ENCODE measurements at regions not wholly inside any gene's neighbourhood (a gene's known extent, or its start where the extent isn't known, plus 50 kb on each side); places are given as distances from the start of the nearest gene placed in this dataset.

- intact Hi-C loops (cut with micrococcal nuclease; ENCODE audit: unreplicated experiment), result no loop called here
- H3K36me3 ChIP-seq (ENCODE audit: insufficient read depth, low read length, poor library complexity, severe bottlenecking), result no peaks in the 10 kb centered on the region
- H3K27ac ChIP-seq (ENCODE audit: low read depth, low read length, poor library complexity, severe bottlenecking), result no peak overlapping the region
- no peak overlapping the region for H3K4me3 ChIP-seq (ENCODE audit: low read depth, low read length, poor library complexity, severe bottlenecking)
- no peaks in the 10 kb centered on the region for H3K9me3 ChIP-seq (ENCODE audit: low read depth, low read length, poor library complexity, severe bottlenecking)
- no peak for DNase-seq (ENCODE audit: low spot score)
- ChIA-PET POLR2A (ENCODE audit: low non-redundant PET) (no interaction called here), CTCF (no interaction called here)
- no TSS peak for BruUV-seq (replicated peaks)
- H3K4me1 ChIP-seq (ENCODE audit: insufficient read depth, low read length, poor library complexity, severe bottlenecking), result no peaks in the 10 kb centered on the region
- no peaks in the 10 kb centered on the region for H3K27me3 ChIP-seq (replicated peaks; ENCODE audit: insufficient read depth, low read depth, low read length, poor library complexity)
- TF ChIP-seq EZH2 (IDR thresholded peaks at IDR 0.05; ENCODE audit: borderline replicate concordance, low read depth, low read length, poor library complexity, severe bottlenecking), result no peak
- TF ChIP-seq, protein P1, sequence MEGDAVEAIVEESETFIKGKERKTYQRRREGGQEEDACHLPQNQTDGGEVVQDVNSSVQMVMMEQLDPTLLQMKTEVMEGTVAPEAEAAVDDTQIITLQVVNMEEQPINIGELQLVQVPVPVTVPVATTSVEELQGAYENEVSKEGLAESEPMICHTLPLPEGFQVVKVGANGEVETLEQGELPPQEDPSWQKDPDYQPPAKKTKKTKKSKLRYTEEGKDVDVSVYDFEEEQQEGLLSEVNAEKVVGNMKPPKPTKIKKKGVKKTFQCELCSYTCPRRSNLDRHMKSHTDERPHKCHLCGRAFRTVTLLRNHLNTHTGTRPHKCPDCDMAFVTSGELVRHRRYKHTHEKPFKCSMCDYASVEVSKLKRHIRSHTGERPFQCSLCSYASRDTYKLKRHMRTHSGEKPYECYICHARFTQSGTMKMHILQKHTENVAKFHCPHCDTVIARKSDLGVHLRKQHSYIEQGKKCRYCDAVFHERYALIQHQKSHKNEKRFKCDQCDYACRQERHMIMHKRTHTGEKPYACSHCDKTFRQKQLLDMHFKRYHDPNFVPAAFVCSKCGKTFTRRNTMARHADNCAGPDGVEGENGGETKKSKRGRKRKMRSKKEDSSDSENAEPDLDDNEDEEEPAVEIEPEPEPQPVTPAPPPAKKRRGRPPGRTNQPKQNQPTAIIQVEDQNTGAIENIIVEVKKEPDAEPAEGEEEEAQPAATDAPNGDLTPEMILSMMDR (conservative IDR thresholded peaks at IDR 0.05; ENCODE audit: low read depth, low read length), result no peak
Observed at GRCh38 chr4:106425576-106425975, 57.0 kb upstream of the GIMD1 start.

DNA sequence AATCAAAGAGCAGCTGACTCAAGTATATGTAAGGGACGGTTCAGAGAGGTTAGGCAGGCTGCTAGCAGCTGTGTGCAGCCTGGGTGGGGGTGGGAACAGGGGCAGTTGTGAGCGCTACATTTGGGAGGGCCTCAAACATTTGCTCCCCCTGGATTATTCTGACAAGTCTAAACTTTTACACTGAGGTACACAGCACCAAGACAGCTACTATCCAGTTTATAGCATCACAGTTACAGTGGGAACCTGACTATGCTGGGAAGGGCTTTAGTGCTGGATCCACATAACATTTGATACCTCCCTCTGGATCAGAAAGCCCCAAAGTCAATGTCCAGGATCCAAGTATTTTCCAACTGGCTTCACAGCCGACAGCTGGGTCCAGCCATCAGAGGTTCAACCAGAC is 55.8 kb upstream of the GIMD1 start:
- BruUV-seq (replicated peaks), result no TSS peak
- Histone ChIP-seq H3K27ac (ENCODE audit: low read depth, low read length, poor library complexity, severe bottlenecking) (no peak overlapping the region), H3K4me3 (ENCODE audit: low read depth, low read length, poor library complexity, severe bottlenecking) (no peak overlapping the region), H3K4me1 (ENCODE audit: insufficient read depth, low read length, poor library complexity, severe bottlenecking) (no peaks in the 10 kb centered on the region), H3K36me3 (ENCODE audit: insufficient read depth, low read length, poor library complexity, severe bottlenecking) (no peaks in the 10 kb centered on the region), H3K27me3 (replicated peaks; ENCODE audit: insufficient read depth, low read depth, low read length, poor library complexity) (no peaks in the 10 kb centered on the region), H3K9me3 (ENCODE audit: low read depth, low read length, poor library complexity, severe bottlenecking) (no peaks in the 10 kb centered on the region)
- TF ChIP-seq, protein P1 (conservative IDR thresholded peaks at IDR 0.05; ENCODE audit: low read depth, low read length), result no peak
- no peak for TF ChIP-seq EZH2 (IDR thresholded peaks at IDR 0.05; ENCODE audit: borderline replicate concordance, low read depth, low read length, poor library complexity, severe bottlenecking)
- ChIA-PET POLR2A (ENCODE audit: low non-redundant PET) (no interaction called here), CTCF (no interaction called here)
- DNase-seq (ENCODE audit: low spot score), result no peak
- intact Hi-C loops (cut with micrococcal nuclease; ENCODE audit: unreplicated experiment), result no loop called here

GRCh38 chr4:106423791-106424190 is 55.2 kb upstream of the GIMD1 start:
- Histone ChIP-seq H3K9me3 (ENCODE audit: low read depth, low read length, poor library complexity, severe bottlenecking) (no peaks in the 10 kb centered on the region), H3K4me1 (ENCODE audit: insufficient read depth, low read length, poor library complexity, severe bottlenecking) (no peaks in the 10 kb centered on the region), H3K4me3 (ENCODE audit: low read depth, low read length, poor library complexity, severe bottlenecking) (no peak overlapping the region), H3K36me3 (ENCODE audit: insufficient read depth, low read length, poor library complexity, severe bottlenecking) (no peaks in the 10 kb centered on the region), H3K27me3 (replicated peaks; ENCODE audit: insufficient read depth, low read depth, low read length, poor library complexity) (no peaks in the 10 kb centered on the region), H3K27ac (ENCODE audit: low read depth, low read length, poor library complexity, severe bottlenecking) (no peak overlapping the region)
- no peak for DNase-seq (ENCODE audit: low spot score)
- intact Hi-C loops (cut with micrococcal nuclease; ENCODE audit: unreplicated experiment), result no loop called here
- no TSS peak for BruUV-seq (replicated peaks)
- POLR2A ChIA-PET (ENCODE audit: low non-redundant PET), result no interaction called here
- CTCF ChIA-PET, result no interaction called here
- no peak for TF ChIP-seq EZH2 (IDR thresholded peaks at IDR 0.05; ENCODE audit: borderline replicate concordance, low read depth, low read length, poor library complexity, severe bottlenecking)
- TF ChIP-seq, protein P1 (conservative IDR thresholded peaks at IDR 0.05; ENCODE audit: low read depth, low read length), result no peak
